ENCODE measurements at regions not wholly inside any gene's neighbourhood (a gene's known extent, or its start where the extent isn't known, plus 50 kb on each side); places are given as distances from the start of the nearest gene placed in this dataset.

DNA sequence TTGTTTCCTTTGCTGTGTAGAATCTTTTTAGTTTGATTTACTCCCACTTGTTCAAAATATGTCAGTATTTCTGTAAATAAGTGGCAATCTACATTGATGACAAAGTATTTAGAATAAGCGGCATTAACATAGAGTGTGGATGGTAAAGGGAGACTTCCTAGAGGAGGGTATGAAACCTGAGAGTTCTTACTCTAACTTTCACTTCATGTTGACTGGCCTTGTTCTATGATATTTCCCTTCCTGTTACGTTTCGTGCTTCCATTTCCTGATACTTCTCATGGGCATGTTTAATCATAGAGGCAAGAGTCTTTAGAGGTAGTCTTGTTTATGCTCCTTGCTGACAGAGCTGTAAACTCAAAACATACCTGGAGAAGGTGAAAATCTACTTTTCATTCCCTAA is 408.9 kb downstream of the GLUD2 start:
- TF ChIP-seq, protein P1, sequence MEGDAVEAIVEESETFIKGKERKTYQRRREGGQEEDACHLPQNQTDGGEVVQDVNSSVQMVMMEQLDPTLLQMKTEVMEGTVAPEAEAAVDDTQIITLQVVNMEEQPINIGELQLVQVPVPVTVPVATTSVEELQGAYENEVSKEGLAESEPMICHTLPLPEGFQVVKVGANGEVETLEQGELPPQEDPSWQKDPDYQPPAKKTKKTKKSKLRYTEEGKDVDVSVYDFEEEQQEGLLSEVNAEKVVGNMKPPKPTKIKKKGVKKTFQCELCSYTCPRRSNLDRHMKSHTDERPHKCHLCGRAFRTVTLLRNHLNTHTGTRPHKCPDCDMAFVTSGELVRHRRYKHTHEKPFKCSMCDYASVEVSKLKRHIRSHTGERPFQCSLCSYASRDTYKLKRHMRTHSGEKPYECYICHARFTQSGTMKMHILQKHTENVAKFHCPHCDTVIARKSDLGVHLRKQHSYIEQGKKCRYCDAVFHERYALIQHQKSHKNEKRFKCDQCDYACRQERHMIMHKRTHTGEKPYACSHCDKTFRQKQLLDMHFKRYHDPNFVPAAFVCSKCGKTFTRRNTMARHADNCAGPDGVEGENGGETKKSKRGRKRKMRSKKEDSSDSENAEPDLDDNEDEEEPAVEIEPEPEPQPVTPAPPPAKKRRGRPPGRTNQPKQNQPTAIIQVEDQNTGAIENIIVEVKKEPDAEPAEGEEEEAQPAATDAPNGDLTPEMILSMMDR (IDR thresholded peaks at IDR 0.05; ENCODE audit: low read length), result no peak
- TF ChIP-seq EZH2phosphoT487 (IDR thresholded peaks at IDR 0.05; ENCODE audit: low read length), result no peak
- no peak for TF ChIP-seq EZH2 (optimal IDR thresholded peaks at IDR 0.05; ENCODE audit: low read depth, low read length)
